ENCODE measurements at regions not wholly inside any gene's neighbourhood (a gene's known extent, or its start where the extent isn't known, plus 50 kb on each side); places are given as distances from the start of the nearest gene placed in this dataset.

DNA sequence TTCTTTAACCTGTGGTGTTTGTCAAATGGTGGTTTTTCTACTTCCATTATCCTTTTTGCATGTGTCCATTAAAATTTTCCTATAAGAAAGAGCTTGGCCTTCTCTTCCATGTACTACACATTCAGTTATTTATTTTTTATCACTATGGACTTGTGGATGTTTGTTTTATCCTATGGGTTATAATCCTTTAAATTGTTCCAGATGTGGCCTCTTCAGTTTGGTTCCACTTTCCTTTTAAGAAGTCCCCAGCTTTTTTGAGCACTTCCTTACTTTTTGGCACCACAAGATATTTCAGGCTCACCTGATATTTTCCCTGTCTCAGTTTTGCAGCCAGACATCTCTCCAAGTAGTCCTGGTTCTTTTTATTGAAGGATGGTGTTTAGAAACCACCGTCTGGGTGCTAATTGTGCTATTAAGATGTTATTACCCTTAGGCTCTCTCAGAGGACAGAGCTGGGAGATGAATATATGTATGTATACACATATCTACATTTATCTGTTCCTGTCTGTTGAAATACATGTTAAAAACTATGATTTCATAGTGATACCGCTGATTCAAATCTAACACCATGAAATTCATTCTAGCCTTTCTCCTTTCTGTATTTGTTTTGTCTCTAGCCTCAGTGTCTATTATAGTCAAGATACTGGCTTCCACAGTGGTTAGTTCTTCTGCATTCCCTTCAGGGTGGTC is 408.5 kb upstream of the RGS6 start:
- DNase-seq (ENCODE audit: extremely low read depth, low read depth) = no peak

- DNase-seq (ENCODE audit: extremely low read depth, low read depth) = no peak
Observed at GRCh38 chr14:71524320-71524982, 407.8 kb upstream of the RGS6 start.

DNA sequence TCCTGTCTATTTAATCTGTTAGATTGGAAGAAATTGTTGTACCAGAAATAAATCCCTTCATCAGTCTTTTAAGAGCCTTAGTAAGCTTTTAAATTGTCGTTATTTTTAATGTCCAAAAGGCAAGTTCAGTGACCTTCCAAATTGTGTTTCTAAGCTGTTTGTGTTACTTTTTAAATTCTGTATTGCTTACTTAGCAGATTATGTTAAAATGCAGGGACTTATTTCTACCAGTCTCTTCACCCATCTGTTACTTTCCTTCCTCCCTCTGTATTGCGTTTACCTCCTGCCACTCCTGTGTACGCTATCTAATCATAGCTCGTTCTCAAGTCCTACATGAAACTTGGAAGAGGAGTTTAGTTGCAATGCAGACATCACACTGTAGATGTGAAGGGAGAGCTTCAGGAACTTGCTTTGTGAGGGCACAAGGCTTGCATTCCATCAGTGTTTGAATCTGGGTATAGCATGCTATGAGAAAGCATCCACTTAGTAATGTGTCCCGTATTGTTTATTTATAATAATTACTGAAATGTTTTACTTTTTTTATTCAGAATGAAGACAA is 406.5 kb upstream of the RGS6 start:
- DNase-seq (ENCODE audit: extremely low read depth, low read depth) = no peak

GRCh38 chr14:71526388-71526787 is 405.8 kb upstream of the RGS6 start:
- DNase-seq (ENCODE audit: extremely low read depth, low read depth) = no peak

GRCh38 chr14:71527838-71528237 is 404.4 kb upstream of the RGS6 start:
- DNase-seq (ENCODE audit: extremely low read depth, low read depth) = no peak

DNA sequence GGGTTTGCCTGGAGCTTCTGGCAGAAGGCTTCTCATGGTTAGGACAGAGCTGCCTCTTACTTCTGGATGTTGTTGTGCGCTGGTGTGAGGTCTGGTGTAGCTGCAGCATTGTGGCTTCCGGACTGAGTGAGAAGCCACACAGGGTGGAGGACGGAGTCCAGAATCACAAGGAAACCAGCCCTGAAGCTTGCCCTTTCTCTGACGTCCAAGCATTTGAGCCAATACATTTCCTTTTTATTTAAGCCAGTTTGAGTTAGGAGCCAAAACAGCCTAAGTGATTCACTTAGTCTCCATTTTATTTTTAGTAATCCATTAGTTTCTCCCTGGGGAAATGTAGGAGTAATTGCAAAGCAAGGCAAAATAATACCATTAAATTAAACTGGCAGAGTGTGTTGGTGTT is 402.4 kb upstream of the RGS6 start:
- no peak for DNase-seq (ENCODE audit: extremely low read depth, low read depth)

- DNase-seq (ENCODE audit: extremely low read depth, low read depth) = no peak
Observed at GRCh38 chr14:71532344-71532743, 399.9 kb upstream of the RGS6 start.

DNA sequence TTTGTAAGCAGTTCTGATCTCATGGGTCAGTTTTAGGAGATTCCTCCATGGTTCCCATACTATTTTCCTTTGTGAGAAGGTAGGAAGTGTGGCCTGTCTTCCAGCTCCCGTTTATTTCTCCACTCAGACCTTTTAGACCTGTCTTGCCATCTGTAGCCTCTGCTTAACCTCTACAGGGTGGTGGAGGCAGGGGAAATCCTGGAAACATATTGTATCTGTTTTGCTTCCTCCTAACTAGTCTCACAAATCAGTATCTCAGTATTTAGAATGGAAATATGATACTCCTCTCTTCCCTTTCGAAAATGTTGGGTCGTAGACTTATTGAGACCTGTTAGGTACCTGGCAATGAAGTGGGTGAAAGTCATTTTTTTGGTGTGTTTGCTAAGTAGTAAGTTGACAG is 399.4 kb upstream of the RGS6 start:
- no peak for DNase-seq (ENCODE audit: extremely low read depth, low read depth)

DNA sequence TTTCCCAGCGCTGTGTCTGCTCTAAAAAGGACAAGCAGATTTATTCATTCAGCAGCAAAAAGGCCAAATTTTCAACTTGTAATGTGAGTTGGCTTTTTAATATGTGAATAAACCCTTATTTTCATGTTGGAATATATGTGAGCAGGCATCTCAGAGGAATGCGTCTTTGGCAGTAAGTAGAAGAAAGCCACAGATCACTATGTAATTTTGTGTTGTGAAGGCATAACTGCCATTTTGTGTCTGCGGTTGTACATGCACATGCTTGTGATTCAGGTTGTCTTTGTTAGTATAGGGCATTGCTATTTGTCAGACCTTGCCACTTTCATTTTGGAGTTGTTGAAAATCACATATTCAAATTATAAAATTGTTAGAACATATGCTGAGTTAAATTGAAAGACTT is 398.8 kb upstream of the RGS6 start:
- DNase-seq (ENCODE audit: extremely low read depth, low read depth) = no peak

GRCh38 chr14:71533800-71534199 is 398.4 kb upstream of the RGS6 start:
- no peak for DNase-seq (ENCODE audit: extremely low read depth, low read depth)

DNA sequence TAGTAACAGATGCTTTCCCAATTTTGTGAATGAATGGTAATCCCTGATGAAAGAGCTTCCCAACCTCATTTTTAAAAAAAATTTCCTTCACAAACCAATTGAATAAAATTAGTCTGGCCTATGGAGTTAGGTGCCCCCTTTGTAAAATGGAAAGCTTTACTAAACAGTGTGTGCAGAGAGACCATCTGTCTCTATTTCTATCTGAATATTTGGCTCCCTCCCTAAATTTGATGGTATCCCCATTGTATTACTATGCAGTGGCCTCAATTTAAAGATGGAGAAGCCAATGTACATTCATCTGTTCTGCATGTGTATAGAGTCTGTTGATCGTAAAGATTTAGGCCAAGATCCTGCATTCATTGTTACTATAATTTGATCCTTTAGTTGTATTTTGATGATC is 397.7 kb upstream of the RGS6 start:
- no peak for DNase-seq (ENCODE audit: extremely low read depth, low read depth)

DNA sequence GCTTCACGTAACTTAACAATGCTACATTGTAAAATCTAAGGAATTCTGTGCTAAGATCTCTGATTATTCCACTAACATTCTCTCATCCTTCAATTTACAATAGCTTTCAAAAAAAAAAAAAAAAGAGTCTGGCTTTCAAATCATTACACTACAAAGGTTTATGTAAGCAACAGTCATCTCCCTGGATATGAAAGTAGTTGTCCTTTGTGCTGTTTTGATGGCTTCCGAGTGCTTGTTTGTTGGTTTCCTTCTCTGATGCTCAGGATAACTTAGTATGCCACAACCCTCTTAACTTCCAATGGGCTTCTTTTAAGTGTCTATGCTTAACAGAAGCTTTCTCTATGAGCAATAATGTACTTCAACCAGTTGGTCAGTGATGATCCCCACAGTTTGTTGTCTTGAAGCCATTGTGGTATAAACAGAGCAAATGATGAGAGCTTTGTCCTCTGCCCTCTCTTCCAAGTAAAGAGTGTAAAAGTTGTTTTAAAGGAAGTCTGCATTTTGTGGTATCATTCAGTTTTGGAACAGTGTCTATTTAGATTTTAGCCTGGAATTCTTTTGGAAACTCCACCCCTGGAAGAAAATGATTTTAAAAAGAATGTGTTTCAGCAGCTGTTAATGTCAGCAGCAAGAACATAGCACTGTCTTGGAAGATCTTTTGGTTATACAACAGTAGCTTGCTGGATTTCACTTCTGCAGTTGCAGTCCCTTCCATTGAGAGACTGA is 396.1 kb upstream of the RGS6 start:
- no peak for DNase-seq (ENCODE audit: extremely low read depth, low read depth)

- DNase-seq (ENCODE audit: extremely low read depth, low read depth) = no peak
Observed at GRCh38 chr14:71536927-71537772, 395.1 kb upstream of the RGS6 start.

DNA sequence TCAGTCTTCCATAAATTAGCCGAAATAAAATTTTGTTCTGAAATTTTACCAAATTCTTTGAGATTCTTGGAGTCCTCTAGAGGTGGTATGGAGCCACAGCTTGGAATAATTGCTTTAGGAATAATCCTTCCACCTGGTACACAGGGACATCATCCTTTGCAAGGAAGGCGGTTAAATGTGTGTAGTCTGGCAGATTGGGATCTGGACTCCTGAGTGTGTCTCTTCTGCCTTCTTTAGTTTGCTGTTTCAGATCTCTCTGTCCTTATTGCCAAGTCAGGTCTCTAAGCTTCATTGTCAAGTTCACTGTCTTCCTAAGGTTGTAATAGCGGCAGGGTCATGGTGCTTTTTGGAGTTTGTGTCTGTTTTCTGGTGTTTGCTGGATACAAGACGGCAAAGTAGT is 393.9 kb upstream of the RGS6 start:
- DNase-seq (ENCODE audit: extremely low read depth, low read depth) = no peak

DNA sequence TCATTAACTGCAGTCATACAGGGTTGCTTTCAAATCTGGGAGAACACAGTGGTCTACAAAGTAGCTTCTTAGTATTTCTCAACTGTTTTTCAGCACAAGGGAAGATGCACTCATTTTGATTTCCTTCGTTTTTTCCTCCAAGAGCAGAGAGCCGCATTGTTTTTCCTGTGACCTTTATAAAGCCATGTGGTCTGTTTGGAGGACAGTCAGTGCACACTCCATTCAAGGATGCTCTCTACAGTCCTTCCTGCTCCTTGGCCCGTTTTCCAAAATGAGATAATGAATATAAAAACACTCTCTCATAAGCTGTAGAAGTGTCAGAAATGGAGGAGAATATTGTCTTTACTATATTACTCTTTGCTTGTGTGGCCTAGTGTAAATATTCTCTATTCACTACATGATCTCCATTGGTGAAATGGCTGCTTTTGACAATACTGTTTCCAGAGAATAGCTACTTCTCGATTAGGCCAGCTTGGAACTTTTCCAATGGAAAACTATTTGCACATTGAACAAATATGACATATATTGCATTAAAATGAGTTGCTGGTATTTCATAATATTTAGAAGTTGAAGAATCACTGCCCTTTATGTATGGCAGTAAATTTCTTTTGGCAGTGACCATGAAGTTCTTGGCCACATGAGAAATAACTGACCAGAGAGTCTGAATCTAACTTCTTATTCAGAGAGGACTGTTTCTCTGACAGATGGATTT is 393.1 kb upstream of the RGS6 start:
- no peak for DNase-seq (ENCODE audit: extremely low read depth, low read depth)

DNA sequence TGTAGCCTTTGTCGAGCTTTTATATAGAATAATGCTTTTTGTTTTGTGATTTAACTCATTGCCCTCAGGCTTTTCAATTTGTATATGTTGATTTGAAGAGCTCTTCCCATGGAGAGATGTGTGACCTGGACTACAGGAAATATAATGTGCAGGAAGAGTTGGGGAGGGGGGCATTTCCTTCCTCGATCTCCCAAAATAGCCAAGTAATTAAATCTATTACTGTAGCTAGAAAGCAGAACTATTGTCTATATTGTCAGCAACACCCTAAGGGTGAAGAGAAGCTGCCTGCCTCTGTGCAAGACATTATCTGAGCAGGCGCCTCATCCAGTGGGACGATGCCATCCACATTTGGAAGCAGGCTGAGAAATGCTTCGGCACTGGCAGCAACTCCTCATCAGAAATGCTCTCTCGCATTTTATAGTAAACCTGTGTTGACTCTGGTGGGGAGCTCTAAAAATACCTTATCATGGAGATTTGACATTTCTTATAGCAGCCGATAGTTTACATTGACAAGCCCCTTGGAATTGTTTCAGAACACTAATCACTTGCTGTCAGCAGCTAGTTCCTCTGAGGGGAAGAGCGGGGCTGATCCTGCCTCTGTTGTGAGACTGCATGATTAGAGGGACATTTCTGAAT is 392.5 kb upstream of the RGS6 start:
- no peak for DNase-seq (ENCODE audit: extremely low read depth, low read depth)

DNA sequence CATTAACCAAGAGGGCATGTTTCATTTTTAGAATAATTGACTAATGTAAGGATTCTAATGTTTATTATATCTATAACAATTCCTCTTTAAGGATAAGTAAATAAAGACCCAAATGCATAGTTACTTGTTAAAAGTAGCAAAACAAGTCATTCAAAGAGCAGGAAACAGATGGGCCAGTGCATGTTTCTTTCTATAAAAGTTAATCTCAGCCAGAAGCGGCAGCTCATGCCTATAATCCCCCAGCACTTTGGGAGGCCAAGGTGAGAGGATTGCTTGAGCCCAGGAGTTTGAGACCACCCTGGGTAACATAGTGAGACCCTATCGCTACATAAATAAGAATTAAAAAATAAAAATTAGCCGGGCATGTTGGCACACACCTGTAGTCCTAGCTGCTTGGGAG is 391.0 kb upstream of the RGS6 start:
- DNase-seq (ENCODE audit: extremely low read depth, low read depth) = no peak

DNA sequence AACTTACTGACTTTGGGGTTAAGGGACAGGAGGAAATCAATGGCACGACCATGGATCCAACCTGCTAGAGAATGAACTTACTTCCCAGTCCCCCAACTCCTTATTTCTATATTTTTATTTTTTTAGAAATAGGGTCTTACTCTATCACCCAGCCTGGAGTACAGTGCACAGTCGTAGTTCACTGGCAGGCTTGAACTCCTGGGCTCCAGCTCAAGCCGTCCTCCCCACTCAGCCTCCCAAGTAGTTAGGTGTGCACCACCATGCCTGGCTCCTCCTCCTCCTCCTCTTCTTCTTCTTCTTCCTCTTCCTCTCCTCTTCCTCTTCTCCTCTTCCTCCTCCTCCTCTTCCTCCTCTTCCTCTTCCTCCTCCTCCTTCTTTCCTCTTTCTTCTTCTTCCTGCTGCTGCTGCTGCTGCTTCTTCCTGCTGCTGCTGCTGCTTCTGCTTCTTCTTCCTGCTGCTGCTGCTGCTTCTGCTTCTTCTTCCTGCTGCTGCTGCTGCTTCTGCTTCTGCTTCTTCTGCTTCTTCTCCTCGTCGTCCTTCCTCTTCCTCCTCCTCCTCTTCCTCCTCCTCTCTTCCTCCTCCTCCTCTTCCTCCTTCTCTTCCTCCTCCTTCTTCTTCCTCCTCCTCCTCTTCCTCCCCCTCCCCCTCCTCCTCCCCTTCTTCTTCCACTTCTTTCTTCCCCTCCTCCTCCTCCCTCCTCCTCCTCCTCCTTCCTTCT is 390.1 kb upstream of the RGS6 start:
- DNase-seq (ENCODE audit: extremely low read depth, low read depth) = no peak

DNA sequence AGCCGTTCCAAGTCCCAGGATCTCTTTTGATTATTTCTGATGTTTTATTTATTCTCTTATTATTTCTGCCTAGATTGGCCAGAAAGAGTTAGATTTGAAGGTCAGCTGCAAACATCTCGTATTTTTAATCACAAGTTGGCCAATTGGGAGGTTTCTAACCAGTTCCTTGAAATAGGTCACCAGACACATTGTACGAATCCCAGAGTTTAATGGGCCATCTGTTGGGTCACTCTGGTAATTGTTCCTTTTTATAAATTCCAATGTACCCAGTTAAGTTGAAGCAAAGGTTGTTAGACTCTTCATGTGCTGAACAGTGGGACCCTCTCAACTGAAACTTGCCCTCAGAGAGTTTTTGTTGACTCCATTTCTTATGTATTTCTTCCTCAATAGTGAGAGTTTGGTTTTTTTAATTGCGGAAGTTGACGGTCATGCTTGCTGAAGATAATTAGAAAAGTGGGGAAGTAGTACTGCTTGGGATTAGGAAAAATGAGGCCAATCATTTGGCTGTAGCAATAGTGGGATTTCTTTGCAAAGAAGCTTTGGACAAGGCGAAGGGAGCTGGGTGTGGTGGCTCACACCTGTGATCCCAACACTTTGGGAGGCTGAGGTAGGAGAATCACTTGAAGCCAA is 382.7 kb upstream of the RGS6 start:
- DNase-seq (ENCODE audit: extremely low read depth, low read depth) = no peak

All from NCI-H460 (cell line).